Endothelial cell of umbilical vein (primary cell): ENCODE measurements at regions not wholly inside any gene's neighbourhood (a gene's known extent, or its start where the extent isn't known, plus 50 kb on each side); places are given as distances from the start of the nearest gene placed in this dataset.

Experiments used
- BruUV-seq: library from RNA; stranded (reverse); fragments of 400-500 nt; replicated peaks from 2 replicates; lab custom pipeline; 2021; lab: Mats Ljungman, UMichigan
- CTCF ChIA-PET: fragments of 300-600, 350-600 bp; sonication (Branson Sonifier 250); formaldehyde crosslinking; loops from one replicate; lab custom pipeline; 2021; ENCODE audit warnings: antibody characterized with exemption, inconsistent platforms; lab: Charles Lee
- POLR2A ChIA-PET: fragments of 300-600, 350-600 bp; sonication (Branson Sonifier 250); formaldehyde crosslinking; loops from one replicate; lab custom pipeline; 2021; ENCODE audit warnings: antibody characterized with exemption, inconsistent platforms; lab: Charles Lee
- DNase-seq: peaks from one replicate; pipeline ENCODE4 v3.0.0-alpha.2; 2011; ENCODE audit warnings: low read depth, low spot score
- FAIRE-seq: peaks from 2 replicates; lab custom pipeline; 2011; peaks lifted over from hg19 to GRCh38; lab: Jason Lieb, UNC
- H2AFZ ChIP-seq: 2 replicates; pipeline ENCODE4 v1.6.0; 2012; ENCODE audit warnings: low read depth, low read length, control low read depth, inconsistent platforms
- H3K27ac ChIP-seq: 2 replicates; pipeline ENCODE4 v1.5.1; 2011; ENCODE audit warnings: low read depth, mild to moderate bottlenecking, control low read depth, low read length, moderate library complexity; ENCODE audit not compliant: insufficient read depth
- H3K27me3 ChIP-seq, 2 experiments: 2 replicates each; pipeline versions ENCODE4 v1.6.0 to v1.6.1; 2011; ENCODE audit warnings: low read length in 2 of 2, mixed read lengths in 1 of 2; ENCODE audit not compliant: control insufficient read depth in 2 of 2, insufficient read depth in 2 of 2
- H3K36me3 ChIP-seq, 2 experiments: 2 replicates in 1 of 2; 3 replicates in 1 of 2; pipeline ENCODE4 v1.5.1; 2011; ENCODE audit warnings: low read length in 2 of 2, mild to moderate bottlenecking in 1 of 2, moderate library complexity in 1 of 2; ENCODE audit not compliant: control insufficient read depth in 2 of 2, insufficient read depth in 2 of 2; ENCODE audit errors: extremely low read depth in 1 of 2
- H3K4me1 ChIP-seq: 3 replicates; pipeline ENCODE4 v1.5.1; 2011; ENCODE audit warnings: mild to moderate bottlenecking, low read length; ENCODE audit not compliant: control insufficient read depth, insufficient read depth; ENCODE audit errors: extremely low read depth
- H3K4me2 ChIP-seq: 2 replicates; pipeline ENCODE4 v1.6.1; 2011; ENCODE audit warnings: low read length, control low read depth, mixed read lengths; ENCODE audit not compliant: insufficient read depth
- H3K4me3 ChIP-seq, 3 experiments: fragments of 200-600 bp in 1 of 3; sonication (generic), shearing (Covaris generic) in 1 of 3; replicated peaks in 1 of 3; 2 replicates each; pipeline ENCODE4 v1.5.1; 2011 to 2016; ENCODE audit warnings: control low read depth in 3 of 3, low read length in 3 of 3, mild to moderate bottlenecking in 2 of 3, inconsistent platforms in 1 of 3, low read depth in 1 of 3, moderate library complexity in 1 of 3; ENCODE audit not compliant: insufficient read depth in 1 of 3
- H3K79me2 ChIP-seq: 2 replicates; pipeline ENCODE4 v1.6.0; 2012; ENCODE audit warnings: low read length, inconsistent platforms; ENCODE audit not compliant: control insufficient read depth, insufficient read depth
- H3K9ac ChIP-seq: replicated peaks from 2 replicates; pipeline ENCODE3; 2011; ENCODE audit warnings: low read length, control low read depth; ENCODE audit not compliant: insufficient read depth; ENCODE audit errors: extremely low read depth
- H3K9me1 ChIP-seq: replicated peaks from 3 replicates; pipeline ENCODE4 v1.6.0; 2011; ENCODE audit warnings: mild to moderate bottlenecking, low read length; ENCODE audit not compliant: control insufficient read depth, insufficient read depth; ENCODE audit errors: extremely low read depth
- H3K9me3 ChIP-seq: replicated peaks from 2 replicates; pipeline ENCODE4 v1.5.1; 2012; ENCODE audit warnings: low read length, inconsistent platforms; ENCODE audit not compliant: control insufficient read depth, insufficient read depth
- H4K20me1 ChIP-seq: replicated peaks from 2 replicates; pipeline ENCODE3; 2011; ENCODE audit warnings: mild to moderate bottlenecking, low read length; ENCODE audit not compliant: control insufficient read depth, insufficient read depth; ENCODE audit errors: extremely low read depth
- CTCF ChIP-seq, 2 donors: IDR thresholded peaks; 1 replicate in 1 of 2; 2 replicates in 1 of 2; pipeline ENCODE4 v1.5.1; 2011; ENCODE audit warnings: low read length in 2 of 2, mild to moderate bottlenecking in 2 of 2, moderate library complexity in 2 of 2, control low read depth in 1 of 2, inconsistent platforms in 1 of 2, low read depth in 1 of 2; ENCODE audit not compliant: insufficient read depth in 1 of 2; ENCODE audit errors: extremely low read depth in 1 of 2
- GATA2 ChIP-seq: IDR thresholded peaks from 2 replicates; pipeline ENCODE4 v1.7.0; 2011; ENCODE audit warnings: low read depth, mild to moderate bottlenecking, moderate library complexity, mixed read lengths, low read length; ENCODE audit not compliant: insufficient read length, insufficient read depth
- JUN ChIP-seq: IDR thresholded peaks from 2 replicates; pipeline ENCODE4 v1.6.1; 2011; ENCODE audit warnings: borderline replicate concordance, low read depth; ENCODE audit not compliant: insufficient read length, insufficient read depth
- MAX ChIP-seq: IDR thresholded peaks from 2 replicates; pipeline ENCODE4 v1.6.1; 2011; ENCODE audit not compliant: insufficient read depth, insufficient read length
- MYC ChIP-seq: IDR thresholded peaks from one replicate; pipeline ENCODE4 v1.6.1; 2011; ENCODE audit warnings: mild to moderate bottlenecking, low read depth, low read length
- POLR2A ChIP-seq: IDR thresholded peaks from 2 replicates; pipeline ENCODE4 v1.6.1; 2012; ENCODE audit warnings: low read depth, mild to moderate bottlenecking, control low read depth, low read length
- POLR2AphosphoS5 ChIP-seq: IDR thresholded peaks from 2 replicates; pipeline ENCODE4 v1.6.1; 2012; ENCODE audit warnings: low read depth, mild to moderate bottlenecking, control low read depth, low read length, moderate library complexity; ENCODE audit not compliant: insufficient read depth
- dilution Hi-C: fragments of 300-500 bp; cut with MboI; formaldehyde crosslinking; loops from one replicate; pipeline ENCODE4 v1.15.0; 2019; ENCODE audit warnings: low sequenced_read_pairs; ENCODE audit not compliant: extremely low pct_ligation_motif_present
- intact Hi-C: fragments of 100-400 bp; cut with micrococcal nuclease; formaldehyde crosslinking; loops from one replicate; pipeline ENCODE4 v1.10.0; 2022

- no peak for FAIRE-seq
- Histone ChIP-seq H4K20me1 (no peaks in the 10 kb centered on the region), H2AFZ (no peak overlapping the region), H3K36me3 (no peaks in the 10 kb centered on the region), H3K9me3 (no peaks in the 10 kb centered on the region), H3K27me3 (no peaks in the 10 kb centered on the region), H3K4me3 (no peak overlapping the region), H3K4me1 (no peaks in the 10 kb centered on the region), H3K9me1 (no peaks in the 10 kb centered on the region), H3K9ac (no peak overlapping the region), H3K79me2 (no peaks in the 10 kb centered on the region), H3K27ac (no peak overlapping the region), H3K4me2 (no peak overlapping the region)
- no peak for TF ChIP-seq GATA2
- TF ChIP-seq CTCF (IDR thresholded peaks at IDR 0.05; ENCODE audit: extremely low read depth in 1 of 2, insufficient read depth in 1 of 2, low read depth in 1 of 2, low read length in 2 of 2), result no peak
- TF ChIP-seq MAX, result no peak
- TF ChIP-seq JUN, result no peak
- TF ChIP-seq MYC, result no peak
- TF ChIP-seq POLR2AphosphoS5, result no peak
- TF ChIP-seq POLR2A, result no peak
- no TSS peak for BruUV-seq
- POLR2A ChIA-PET, result no interaction called here
- no peak for DNase-seq
- CTCF ChIA-PET, result interaction anchor here (1.1 kb wide), 1 partner anchor 13 kb away, joined by 3 read pairs; no protein-coding TSS in a partner anchor
- dilution Hi-C loops (no loop called here), intact Hi-C loops (no loop called here)
Measured at GRCh38 chr2:215884451-215885087, 128.8 kb downstream of the MREG start.
